Fibroblast of skin of abdomen (primary cell): ENCODE measurements at regions not wholly inside any gene's neighbourhood (a gene's known extent, or its start where the extent isn't known, plus 50 kb on each side); places are given as distances from the start of the nearest gene placed in this dataset.

Source experiments
- DNase-seq: peaks from one replicate; pipeline ENCODE4 v3.0.0-alpha.2; 2013

GRCh38 chr16:7090628-7091115 lies 242.0 kb upstream of the RBFOX1 start:
- no peak for DNase-seq

GRCh38 chr16:7089751-7090150 lies 242.9 kb upstream of the RBFOX1 start:
- DNase-seq = no peak

GRCh38 chr16:7088711-7089110 lies 243.9 kb upstream of the RBFOX1 start:
- no peak for DNase-seq

GRCh38 chr16:7086822-7087616 lies 245.6 kb upstream of the RBFOX1 start:
- DNase-seq = no peak

- no peak for DNase-seq
Observed at GRCh38 chr16:7085776-7086175, 246.9 kb upstream of the RBFOX1 start.

- no peak for DNase-seq
Observed at GRCh38 chr16:7083096-7083495, 249.5 kb upstream of the RBFOX1 start.

- no peak for DNase-seq
Observed at GRCh38 chr16:7077636-7078035, 255.0 kb upstream of the RBFOX1 start.

DNA sequence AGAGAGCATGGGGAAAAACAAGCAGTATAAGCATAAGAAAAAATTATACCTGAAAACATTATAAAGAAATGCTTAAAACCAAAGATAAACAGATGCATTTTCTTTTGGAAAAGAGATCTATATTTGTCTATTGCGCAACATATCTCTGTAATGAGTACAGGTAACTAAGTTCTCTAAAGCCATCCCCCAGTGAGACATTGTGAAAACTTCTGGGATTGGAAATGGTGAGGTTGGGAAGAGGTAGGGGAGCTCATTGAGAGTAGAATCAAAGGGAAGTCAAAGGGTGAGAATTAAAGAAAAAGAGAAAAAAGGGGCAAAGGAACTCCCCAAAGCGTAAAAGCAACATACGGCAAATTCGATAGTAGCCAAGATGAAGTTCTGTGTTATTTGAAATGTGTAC lies 257.9 kb upstream of the RBFOX1 start:
- no peak for DNase-seq

GRCh38 chr16:7057458-7057857 lies 275.2 kb upstream of the RBFOX1 start:
- no peak for DNase-seq

GRCh38 chr16:7055443-7055842 lies 277.2 kb upstream of the RBFOX1 start:
- DNase-seq = no peak

DNA sequence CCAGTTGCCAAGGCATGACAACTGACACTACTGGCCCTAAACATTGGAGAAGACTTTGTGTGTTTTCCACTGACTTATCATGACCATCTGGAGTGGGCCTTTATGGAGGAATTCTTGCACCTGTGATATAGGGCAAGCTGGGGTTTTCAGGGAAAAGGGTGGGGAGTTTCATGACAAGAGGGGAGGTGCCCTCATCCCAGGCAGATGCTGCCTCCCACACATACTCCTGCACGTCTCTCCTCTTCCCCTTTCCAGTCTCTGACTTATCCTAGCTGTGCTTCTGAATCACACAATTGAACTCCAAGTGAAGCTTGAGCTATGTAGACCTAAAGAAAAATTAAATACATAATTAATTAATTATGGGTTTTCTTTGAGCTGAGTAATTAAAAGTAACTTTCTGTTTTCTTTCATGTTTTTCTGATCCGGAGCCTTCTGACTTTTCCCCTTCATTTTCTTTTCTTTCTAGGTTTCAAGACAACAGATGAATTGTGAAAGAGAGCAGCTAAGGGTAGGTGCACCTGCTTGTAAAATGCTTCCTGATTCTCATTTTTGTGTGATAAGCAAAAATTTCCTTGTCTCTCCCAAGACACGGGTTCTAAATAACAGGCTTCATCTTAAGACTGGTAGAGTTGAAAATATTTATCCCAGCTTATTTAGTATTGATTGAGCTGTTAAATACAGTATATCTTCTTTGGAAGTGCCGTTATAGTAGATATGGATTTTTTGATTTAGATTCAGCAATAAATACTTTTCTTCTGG lies 280.9 kb upstream of the RBFOX1 start:
- DNase-seq = no peak

DNA sequence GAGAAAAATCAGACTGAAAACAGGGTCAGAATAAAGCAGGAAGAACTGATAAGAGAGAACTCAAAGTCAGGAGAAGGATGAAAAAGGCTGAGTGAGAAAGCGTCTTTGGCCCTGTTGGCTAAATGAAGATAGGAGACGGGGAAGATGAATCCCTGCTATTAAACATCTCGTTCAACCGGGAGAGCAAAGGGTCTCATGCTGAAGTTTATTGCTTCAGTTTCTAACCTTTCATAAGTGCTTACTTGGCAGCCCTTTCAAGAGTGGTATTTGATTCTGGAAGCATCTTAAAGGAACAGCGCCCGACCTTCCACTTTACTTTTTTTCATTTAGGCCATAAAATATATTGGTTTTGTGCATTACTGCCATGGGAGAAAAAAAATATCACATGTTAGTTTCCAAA lies 288.3 kb upstream of the RBFOX1 start:
- DNase-seq = no peak

DNA sequence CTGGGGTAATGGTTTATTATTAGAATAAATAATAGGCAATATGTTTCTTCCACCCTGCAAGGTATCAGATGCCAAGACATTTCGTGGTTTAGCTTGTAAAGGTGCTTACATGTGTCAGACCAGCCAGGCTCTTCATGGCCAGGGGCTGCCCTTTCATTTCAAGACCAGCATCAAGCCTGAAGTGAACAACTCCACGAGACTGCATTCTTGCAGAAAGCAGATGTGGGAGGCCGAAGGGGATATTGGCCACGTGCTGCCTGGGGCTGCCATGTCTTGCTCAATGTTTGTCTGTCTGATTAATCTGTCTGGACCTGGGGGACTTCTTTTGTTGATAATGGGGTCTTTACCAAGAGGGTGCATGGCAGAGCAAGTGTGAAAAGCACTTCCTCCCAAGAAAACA lies 294.2 kb upstream of the RBFOX1 start:
- DNase-seq = no peak

- DNase-seq = no peak
Observed at GRCh38 chr16:7037495-7037894, 295.1 kb upstream of the RBFOX1 start.

- no peak for DNase-seq
Observed at GRCh38 chr16:7031031-7031430, 301.6 kb upstream of the RBFOX1 start.

GRCh38 chr16:7027401-7027800 lies 305.2 kb upstream of the RBFOX1 start:
- DNase-seq = no peak

DNA sequence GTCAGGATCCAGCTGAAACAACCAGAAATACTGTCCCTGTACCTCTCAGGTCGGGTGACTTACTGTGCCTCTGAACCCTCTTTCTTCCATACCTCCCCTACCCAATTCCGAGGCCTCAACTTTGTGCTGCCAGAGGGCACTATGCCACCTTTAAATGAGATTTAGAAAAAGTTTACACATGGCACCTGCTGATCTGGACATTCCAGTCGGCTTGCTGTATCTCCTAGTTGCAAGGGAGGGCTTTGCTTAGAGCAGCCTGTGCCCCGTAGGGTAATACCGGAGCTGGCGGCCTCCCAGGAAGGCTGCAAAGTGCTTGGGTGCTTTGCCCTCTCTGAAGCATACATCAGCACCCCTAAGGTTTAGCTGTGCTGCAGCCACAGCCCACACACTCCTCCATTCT lies 306.0 kb upstream of the RBFOX1 start:
- DNase-seq = no peak

- DNase-seq = no peak
Observed at GRCh38 chr16:7025616-7026190, 306.9 kb upstream of the RBFOX1 start.

DNA sequence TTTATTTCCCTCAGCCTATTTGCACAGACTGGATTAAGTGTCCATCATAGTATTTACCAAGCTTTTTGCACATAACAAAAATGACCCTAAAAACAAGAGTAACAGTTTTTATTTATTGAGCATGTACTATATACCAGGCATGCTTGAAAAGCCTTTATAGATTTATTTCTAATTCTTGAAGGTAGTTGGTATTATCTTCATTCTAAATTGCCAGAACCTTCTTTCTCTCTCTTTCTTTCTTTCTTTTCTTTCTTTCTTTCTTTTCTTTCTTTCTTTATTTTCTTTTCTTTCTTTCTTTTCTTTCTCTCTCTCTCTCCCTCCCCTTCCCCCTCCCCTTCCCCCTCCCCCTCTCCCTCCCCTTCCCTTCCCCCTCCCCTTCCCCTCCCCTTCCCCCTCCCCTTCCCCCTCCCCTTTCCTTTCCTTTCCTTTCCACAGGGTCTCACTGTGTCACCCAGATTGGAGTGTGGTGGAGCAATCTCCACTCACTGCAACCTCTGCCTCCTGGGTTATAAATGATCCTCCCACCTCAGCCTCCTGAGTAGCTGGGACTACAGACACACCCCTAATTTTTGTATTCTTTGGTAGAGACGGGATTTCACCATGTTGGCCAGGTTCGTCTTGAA lies 310.9 kb upstream of the RBFOX1 start:
- DNase-seq = no peak

GRCh38 chr16:7017006-7017662 lies 315.5 kb upstream of the RBFOX1 start:
- DNase-seq = no peak

DNA sequence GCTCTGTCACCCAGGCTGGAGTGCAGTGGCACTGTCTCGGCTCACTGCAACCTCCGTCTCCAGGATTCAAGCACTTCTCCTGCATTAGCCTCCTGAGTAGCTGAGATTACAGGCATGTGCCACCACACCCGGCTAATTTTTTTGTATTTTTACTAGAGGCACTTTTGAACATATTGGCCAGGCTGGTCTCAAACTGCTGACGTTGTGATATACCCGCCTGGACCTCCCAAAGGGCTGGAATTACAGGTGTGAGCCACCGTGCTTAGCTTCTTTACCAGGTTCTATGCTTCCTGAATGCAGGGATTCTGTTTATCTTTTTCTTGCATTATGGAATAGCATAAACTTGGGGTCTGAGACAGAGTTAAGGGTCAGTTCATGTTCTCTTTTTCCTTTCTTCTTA lies 317.9 kb upstream of the RBFOX1 start:
- no peak for DNase-seq

GRCh38 chr16:7013990-7014389 lies 318.7 kb upstream of the RBFOX1 start:
- no peak for DNase-seq

- DNase-seq = no peak
Observed at GRCh38 chr16:7004266-7004665, 328.4 kb upstream of the RBFOX1 start.
